ENCODE measurements at regions not wholly inside any gene's neighbourhood (a gene's known extent, or its start where the extent isn't known, plus 50 kb on each side); places are given as distances from the start of the nearest gene placed in this dataset.

GRCh38 chr6:150301846-150302519 lies 66.8 kb upstream of the IYD start:
- peaks cover 7% of the 10 kb centered on the region for H3K27me3 Mint-ChIP-seq (ENCODE audit: low read depth)
- no peak overlapping the region for H2BK20ac ChIP-seq (ENCODE audit: low read depth, low read length, poor library complexity, severe bottlenecking)
- no peaks in the 10 kb centered on the region for H4K20me1 ChIP-seq (ENCODE audit: control insufficient read depth, insufficient read depth, insufficient read length)
- no peak overlapping the region for H3K27ac ChIP-seq (ENCODE audit: insufficient read length, low read depth, low read length)
- H3K4me2 ChIP-seq (ENCODE audit: insufficient read depth, insufficient read length, low read length), result no peak overlapping the region
- no peak overlapping the region for H4K5ac ChIP-seq (ENCODE audit: insufficient read length, low read depth, low read length)
- H2BK5ac ChIP-seq (ENCODE audit: insufficient read length, low read length), result no peak overlapping the region
- H3K18ac ChIP-seq (ENCODE audit: insufficient read length, low read depth, low read length), result no peak overlapping the region
- H2BK120ac ChIP-seq (ENCODE audit: low read depth, low read length, poor library complexity, severe bottlenecking), result no peak overlapping the region
- H3K4me3 Mint-ChIP-seq, result no peak overlapping the region
- H2BK15ac ChIP-seq (ENCODE audit: low read depth, low read length), result no peak overlapping the region
- no CpG with 5 or more reads among the region's 6 CpGs for WGBS (ENCODE audit: extremely low coverage, insufficient read length, low lambda C conversion rate)
- TF ChIP-seq, protein P1, sequence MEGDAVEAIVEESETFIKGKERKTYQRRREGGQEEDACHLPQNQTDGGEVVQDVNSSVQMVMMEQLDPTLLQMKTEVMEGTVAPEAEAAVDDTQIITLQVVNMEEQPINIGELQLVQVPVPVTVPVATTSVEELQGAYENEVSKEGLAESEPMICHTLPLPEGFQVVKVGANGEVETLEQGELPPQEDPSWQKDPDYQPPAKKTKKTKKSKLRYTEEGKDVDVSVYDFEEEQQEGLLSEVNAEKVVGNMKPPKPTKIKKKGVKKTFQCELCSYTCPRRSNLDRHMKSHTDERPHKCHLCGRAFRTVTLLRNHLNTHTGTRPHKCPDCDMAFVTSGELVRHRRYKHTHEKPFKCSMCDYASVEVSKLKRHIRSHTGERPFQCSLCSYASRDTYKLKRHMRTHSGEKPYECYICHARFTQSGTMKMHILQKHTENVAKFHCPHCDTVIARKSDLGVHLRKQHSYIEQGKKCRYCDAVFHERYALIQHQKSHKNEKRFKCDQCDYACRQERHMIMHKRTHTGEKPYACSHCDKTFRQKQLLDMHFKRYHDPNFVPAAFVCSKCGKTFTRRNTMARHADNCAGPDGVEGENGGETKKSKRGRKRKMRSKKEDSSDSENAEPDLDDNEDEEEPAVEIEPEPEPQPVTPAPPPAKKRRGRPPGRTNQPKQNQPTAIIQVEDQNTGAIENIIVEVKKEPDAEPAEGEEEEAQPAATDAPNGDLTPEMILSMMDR (conservative IDR thresholded peaks at IDR 0.05), result no peak
- H3K27ac Mint-ChIP-seq, result no peak overlapping the region; a peak in 1 of 7 replicates
- no peak overlapping the region for H2AK5ac ChIP-seq (ENCODE audit: insufficient read length, low read length)
- no peak overlapping the region for H3K4ac ChIP-seq (ENCODE audit: low read depth, low read length)
- no peaks in the 10 kb centered on the region for H3K4me1 Mint-ChIP-seq
- H4K91ac ChIP-seq (ENCODE audit: insufficient read length, low read depth, low read length), result no peak overlapping the region
- H3K9ac ChIP-seq (ENCODE audit: extremely low read depth, insufficient read length, low read length), result no peak overlapping the region
- no peaks in the 10 kb centered on the region for H3K79me1 ChIP-seq (ENCODE audit: insufficient read depth, low read depth, low read length, poor library complexity, severe bottlenecking)
- H3K14ac ChIP-seq (ENCODE audit: insufficient read depth, low read length), result no peak overlapping the region
- H3K9me3 ChIP-seq (ENCODE audit: control insufficient read depth, low read depth, low read length), result peaks cover 13% of the 10 kb centered on the region
- no peaks in the 10 kb centered on the region for H3K79me2 ChIP-seq (ENCODE audit: insufficient read depth, low read length)
- no peak for DNase-seq
- peaks cover 6 to 11% (median 8%) of the 10 kb centered on the region in 3 experiments for H3K36me3 Mint-ChIP-seq (ENCODE audit: insufficient read depth in 1 of 3, low read depth in 3 of 3)
- no peak overlapping the region for H2BK12ac ChIP-seq (ENCODE audit: insufficient read length, low read depth, low read length)
- H3T11ph ChIP-seq (ENCODE audit: low read length), result no peak overlapping the region
- no peaks in the 10 kb centered on the region for H3K27me3 ChIP-seq (ENCODE audit: insufficient read depth, low read length)
- H3K23me2 ChIP-seq (ENCODE audit: insufficient read length, low read depth, low read length, poor library complexity, severe bottlenecking), result no peaks in the 10 kb centered on the region
- H3K9me3 Mint-ChIP-seq, result peaks cover 11 to 16% of the 10 kb centered on the region in 2 experiments
- H2AFZ ChIP-seq (ENCODE audit: low read length), result no peak overlapping the region
- no peaks in the 10 kb centered on the region for H3K4me1 ChIP-seq (ENCODE audit: insufficient read depth, low read length)
- no peak overlapping the region for H3K56ac ChIP-seq (ENCODE audit: insufficient read length, low read depth, low read length)
- no peak overlapping the region for H3K23ac ChIP-seq (ENCODE audit: insufficient read length, low read depth, low read length)
- H4K8ac ChIP-seq (replicated peaks; ENCODE audit: insufficient read length, low read depth, low read length), result no peak overlapping the region
